ENCODE measurements at regions not wholly inside any gene's neighbourhood (a gene's known extent, or its start where the extent isn't known, plus 50 kb on each side); places are given as distances from the start of the nearest gene placed in this dataset.

DNA sequence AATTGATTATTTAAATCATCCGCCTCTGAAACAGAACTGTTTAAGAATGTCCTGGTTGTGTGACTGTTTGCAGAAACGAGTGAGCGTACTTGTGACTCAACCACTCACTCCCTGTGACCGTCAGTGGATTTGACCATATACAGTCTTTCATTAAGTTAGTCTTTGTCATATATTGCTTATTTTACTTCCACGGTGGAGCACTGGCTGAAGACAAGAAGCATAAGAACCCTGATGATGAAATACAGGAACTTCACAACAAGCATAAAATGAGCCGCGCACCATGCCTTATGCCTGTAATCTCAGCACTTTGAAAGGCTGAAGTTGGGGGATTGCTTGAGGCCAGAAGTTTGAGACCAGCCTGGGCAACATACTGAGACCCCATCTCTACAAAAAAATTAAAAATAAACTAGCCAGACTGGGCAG is 194.0 kb downstream of the TOMM20 start:
- TF ChIP-seq, protein P1, sequence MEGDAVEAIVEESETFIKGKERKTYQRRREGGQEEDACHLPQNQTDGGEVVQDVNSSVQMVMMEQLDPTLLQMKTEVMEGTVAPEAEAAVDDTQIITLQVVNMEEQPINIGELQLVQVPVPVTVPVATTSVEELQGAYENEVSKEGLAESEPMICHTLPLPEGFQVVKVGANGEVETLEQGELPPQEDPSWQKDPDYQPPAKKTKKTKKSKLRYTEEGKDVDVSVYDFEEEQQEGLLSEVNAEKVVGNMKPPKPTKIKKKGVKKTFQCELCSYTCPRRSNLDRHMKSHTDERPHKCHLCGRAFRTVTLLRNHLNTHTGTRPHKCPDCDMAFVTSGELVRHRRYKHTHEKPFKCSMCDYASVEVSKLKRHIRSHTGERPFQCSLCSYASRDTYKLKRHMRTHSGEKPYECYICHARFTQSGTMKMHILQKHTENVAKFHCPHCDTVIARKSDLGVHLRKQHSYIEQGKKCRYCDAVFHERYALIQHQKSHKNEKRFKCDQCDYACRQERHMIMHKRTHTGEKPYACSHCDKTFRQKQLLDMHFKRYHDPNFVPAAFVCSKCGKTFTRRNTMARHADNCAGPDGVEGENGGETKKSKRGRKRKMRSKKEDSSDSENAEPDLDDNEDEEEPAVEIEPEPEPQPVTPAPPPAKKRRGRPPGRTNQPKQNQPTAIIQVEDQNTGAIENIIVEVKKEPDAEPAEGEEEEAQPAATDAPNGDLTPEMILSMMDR (IDR thresholded peaks at IDR 0.05; ENCODE audit: insufficient read depth, low read length) = no peak
- TF ChIP-seq, protein P2, sequence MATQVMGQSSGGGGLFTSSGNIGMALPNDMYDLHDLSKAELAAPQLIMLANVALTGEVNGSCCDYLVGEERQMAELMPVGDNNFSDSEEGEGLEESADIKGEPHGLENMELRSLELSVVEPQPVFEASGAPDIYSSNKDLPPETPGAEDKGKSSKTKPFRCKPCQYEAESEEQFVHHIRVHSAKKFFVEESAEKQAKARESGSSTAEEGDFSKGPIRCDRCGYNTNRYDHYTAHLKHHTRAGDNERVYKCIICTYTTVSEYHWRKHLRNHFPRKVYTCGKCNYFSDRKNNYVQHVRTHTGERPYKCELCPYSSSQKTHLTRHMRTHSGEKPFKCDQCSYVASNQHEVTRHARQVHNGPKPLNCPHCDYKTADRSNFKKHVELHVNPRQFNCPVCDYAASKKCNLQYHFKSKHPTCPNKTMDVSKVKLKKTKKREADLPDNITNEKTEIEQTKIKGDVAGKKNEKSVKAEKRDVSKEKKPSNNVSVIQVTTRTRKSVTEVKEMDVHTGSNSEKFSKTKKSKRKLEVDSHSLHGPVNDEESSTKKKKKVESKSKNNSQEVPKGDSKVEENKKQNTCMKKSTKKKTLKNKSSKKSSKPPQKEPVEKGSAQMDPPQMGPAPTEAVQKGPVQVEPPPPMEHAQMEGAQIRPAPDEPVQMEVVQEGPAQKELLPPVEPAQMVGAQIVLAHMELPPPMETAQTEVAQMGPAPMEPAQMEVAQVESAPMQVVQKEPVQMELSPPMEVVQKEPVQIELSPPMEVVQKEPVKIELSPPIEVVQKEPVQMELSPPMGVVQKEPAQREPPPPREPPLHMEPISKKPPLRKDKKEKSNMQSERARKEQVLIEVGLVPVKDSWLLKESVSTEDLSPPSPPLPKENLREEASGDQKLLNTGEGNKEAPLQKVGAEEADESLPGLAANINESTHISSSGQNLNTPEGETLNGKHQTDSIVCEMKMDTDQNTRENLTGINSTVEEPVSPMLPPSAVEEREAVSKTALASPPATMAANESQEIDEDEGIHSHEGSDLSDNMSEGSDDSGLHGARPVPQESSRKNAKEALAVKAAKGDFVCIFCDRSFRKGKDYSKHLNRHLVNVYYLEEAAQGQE (IDR thresholded peaks at IDR 0.05; ENCODE audit: insufficient replicate concordance, low read depth) = no peak
- no peak for TF ChIP-seq SPI1 (IDR thresholded peaks at IDR 0.05; ENCODE audit: borderline replicate concordance, low read depth)

Data from HL-60 (cell line).